HEK293 (cell line): ENCODE measurements at regions not wholly inside any gene's neighbourhood (a gene's known extent, or its start where the extent isn't known, plus 50 kb on each side); places are given as distances from the start of the nearest gene placed in this dataset.

Experiments
- CTCF ChIA-PET: fragments of 350-600 bp; formaldehyde crosslinking; extraction: SDS; loops from one replicate; lab custom pipeline; 2021; ENCODE audit warnings: antibody characterized with exemption; lab: Yijun Ruan, JAX
- POLR2A ChIA-PET: fragments of 300-600 bp; formaldehyde crosslinking; extraction: SDS; loops from one replicate; lab custom pipeline; 2020; ENCODE audit warnings: antibody characterized with exemption, inconsistent platforms; lab: Yijun Ruan, JAX
- H3K27ac ChIP-seq: fragments of 200-500 bp; sonication (Bioruptor generic); 2 replicates; pipeline ENCODE4 v1.5.1; 2014; ENCODE audit warnings: low read depth, low read length, control low read depth, inconsistent platforms; ENCODE audit errors: extremely low read depth
- H3K36me3 ChIP-seq, 2 experiments: fragments of 200-500 bp in 1 of 2; sonication (Bioruptor generic) in 1 of 2; 1 replicate in 1 of 2; 2 replicates in 1 of 2; pipeline ENCODE4 v1.5.1; 2014 to 2017; ENCODE audit warnings: inconsistent platforms in 2 of 2, low read length in 2 of 2; ENCODE audit not compliant: control insufficient read depth in 2 of 2, insufficient read depth in 1 of 2
- H3K4me1 ChIP-seq: fragments of 200-500 bp; sonication (Bioruptor generic); 2 replicates; pipeline ENCODE4 v1.5.1; 2014; ENCODE audit warnings: mild to moderate bottlenecking, low read length, inconsistent platforms; ENCODE audit not compliant: control insufficient read depth, insufficient read depth
- H3K4me3 ChIP-seq: 2 replicates; pipeline ENCODE4 v1.5.1; 2011; ENCODE audit warnings: low read depth, mild to moderate bottlenecking, control low read depth, low read length, moderate library complexity
- H3K9me3 ChIP-seq: fragments of 200-500 bp; sonication (Bioruptor generic); 2 replicates; pipeline ENCODE4 v1.5.1; 2014; ENCODE audit warnings: low read depth, low read length, inconsistent platforms; ENCODE audit not compliant: control insufficient read depth, insufficient read depth
- GFI1B ChIP-seq: fragments of 450-650 bp; formaldehyde crosslinking; IDR thresholded peaks from 2 replicates; pipeline ENCODE4 v1.5.1; 2016; ENCODE audit warnings: missing biosample characterization, missing genetic modification characterization
- GLIS1 ChIP-seq: fragments of 450-650 bp; formaldehyde crosslinking; IDR thresholded peaks from 2 replicates; pipeline ENCODE4 v1.5.1; 2016; ENCODE audit warnings: missing biosample characterization, missing genetic modification characterization
- HOXA7 ChIP-seq: sonication (generic); formaldehyde crosslinking; IDR thresholded peaks from 2 replicates; pipeline ENCODE4 v1.8.1; 2022; ENCODE audit warnings: missing genetic modification reagents, borderline replicate concordance
- IKZF3 ChIP-seq: fragments of 450-650 bp; IDR thresholded peaks from 2 replicates; pipeline ENCODE4 v1.5.0; 2018; ENCODE audit warnings: missing biosample characterization, mild to moderate bottlenecking, missing genetic modification characterization, moderate library complexity
- OSR2 ChIP-seq: fragments of 450-650 bp; formaldehyde crosslinking; IDR thresholded peaks from 2 replicates; pipeline ENCODE4 v1.5.1; 2016; ENCODE audit warnings: missing biosample characterization, missing genetic modification characterization
- PRDM6 ChIP-seq: fragments of 450-650 bp; formaldehyde crosslinking; IDR thresholded peaks from 2 replicates; pipeline ENCODE4 v1.5.1; 2017; ENCODE audit warnings: missing biosample characterization, missing genetic modification characterization
- RBAK ChIP-seq: fragments of 450-650 bp; formaldehyde crosslinking; IDR thresholded peaks from 2 replicates; pipeline ENCODE4 v1.5.1; 2016; ENCODE audit warnings: missing biosample characterization, missing genetic modification characterization
- YY2 ChIP-seq: fragments of 450-650 bp; formaldehyde crosslinking; IDR thresholded peaks from 2 replicates; pipeline ENCODE4 v1.5.1; 2016; ENCODE audit warnings: missing biosample characterization, missing genetic modification characterization
- ZIC2 ChIP-seq: fragments of 450-650 bp; formaldehyde crosslinking; IDR thresholded peaks from 2 replicates; pipeline ENCODE4 v1.5.1; 2016; ENCODE audit warnings: missing biosample characterization, missing genetic modification characterization
- ZNF132 ChIP-seq: fragments of 450-650 bp; formaldehyde crosslinking; IDR thresholded peaks from 2 replicates; pipeline ENCODE4 v1.5.1; 2017; ENCODE audit warnings: missing biosample characterization, missing genetic modification characterization, borderline replicate concordance
- ZNF140 ChIP-seq: fragments of 450-650 bp; formaldehyde crosslinking; IDR thresholded peaks from 2 replicates; pipeline ENCODE4 v1.5.1; 2016; ENCODE audit warnings: missing biosample characterization, missing genetic modification characterization
- ZNF211 ChIP-seq: fragments of 450-650 bp; formaldehyde crosslinking; IDR thresholded peaks from 2 replicates; pipeline ENCODE4 v1.5.1; 2016; ENCODE audit warnings: low read depth, missing biosample characterization, missing genetic modification characterization
- ZNF248 ChIP-seq: fragments of 450-650 bp; formaldehyde crosslinking; IDR thresholded peaks from 2 replicates; pipeline ENCODE4 v1.5.1; 2017; ENCODE audit warnings: missing biosample characterization, missing genetic modification characterization
- ZNF398 ChIP-seq: fragments of 450-650 bp; formaldehyde crosslinking; IDR thresholded peaks from 2 replicates; pipeline ENCODE4 v1.5.1; 2017; ENCODE audit warnings: missing biosample characterization, missing genetic modification characterization
- ZNF423 ChIP-seq: fragments of 450-650 bp; formaldehyde crosslinking; IDR thresholded peaks from 2 replicates; pipeline ENCODE4 v1.5.1; 2016; ENCODE audit warnings: missing biosample characterization, missing genetic modification characterization
- ZNF449 ChIP-seq: fragments of 450-650 bp; formaldehyde crosslinking; IDR thresholded peaks from 2 replicates; pipeline ENCODE4 v1.5.1; 2017; ENCODE audit warnings: missing biosample characterization, mild to moderate bottlenecking, missing genetic modification characterization, moderate library complexity
- ZNF514 ChIP-seq: fragments of 450-650 bp; formaldehyde crosslinking; IDR thresholded peaks from 2 replicates; pipeline ENCODE4 v1.5.1; 2016; ENCODE audit warnings: missing biosample characterization, missing genetic modification characterization
- ZNF530 ChIP-seq: fragments of 450-650 bp; formaldehyde crosslinking; IDR thresholded peaks from 2 replicates; pipeline ENCODE4 v1.5.1; 2016; ENCODE audit warnings: low read depth, missing biosample characterization, missing genetic modification characterization
- ZNF621 ChIP-seq: fragments of 450-650 bp; formaldehyde crosslinking; IDR thresholded peaks from 2 replicates; pipeline ENCODE4 v1.5.1; 2017; ENCODE audit warnings: missing biosample characterization, missing genetic modification characterization
- ZNF707 ChIP-seq: fragments of 450-650 bp; formaldehyde crosslinking; IDR thresholded peaks from 2 replicates; pipeline ENCODE4 v1.5.1; 2016; ENCODE audit warnings: missing biosample characterization, missing genetic modification characterization
- ZNF76 ChIP-seq: fragments of 450-650 bp; formaldehyde crosslinking; IDR thresholded peaks from 2 replicates; pipeline ENCODE4; 2016; ENCODE audit warnings: low read depth, missing biosample characterization, missing genetic modification characterization, borderline replicate concordance
- ZSCAN18 ChIP-seq: fragments of 450-650 bp; formaldehyde crosslinking; IDR thresholded peaks from 2 replicates; pipeline ENCODE4 v1.5.1; 2016; ENCODE audit warnings: missing biosample characterization, missing genetic modification characterization
- TF ChIP-seq, protein P1 (sequence below): fragments of 450-650 bp; formaldehyde crosslinking; IDR thresholded peaks from 2 replicates; pipeline ENCODE4 v1.5.1; 2016; ENCODE audit warnings: missing biosample characterization, missing genetic modification characterization, low read depth
- TF ChIP-seq, protein P2 (sequence below): fragments of 450-650 bp; formaldehyde crosslinking; IDR thresholded peaks from 2 replicates; pipeline ENCODE4 v1.5.1; 2016; ENCODE audit warnings: missing biosample characterization, missing genetic modification characterization, borderline replicate concordance

DNA sequence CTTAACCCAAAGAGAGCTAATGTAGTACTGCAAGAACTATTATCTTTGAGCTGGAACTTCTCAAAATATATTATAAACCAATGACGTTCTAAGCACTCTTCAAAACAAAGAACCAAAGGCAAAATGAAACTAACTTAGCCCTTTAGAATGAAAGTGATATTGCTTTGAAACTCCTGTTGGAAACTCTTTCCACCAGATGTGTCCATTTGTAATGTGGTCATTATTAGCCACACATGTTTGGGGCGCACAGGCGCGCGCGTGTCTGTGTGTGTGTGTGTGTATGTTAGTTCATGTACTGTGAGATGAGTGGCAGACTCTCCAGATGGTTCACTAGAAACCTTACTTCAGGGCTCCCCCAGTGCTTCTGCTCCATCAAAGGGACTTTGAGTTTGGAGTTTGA, 323.4 kb downstream of the BCL11A start:
- Histone ChIP-seq H3K36me3 (no peaks in the 10 kb centered on the region), H3K27ac (no peak overlapping the region)
- no peak for TF ChIP-seq HOXA7 (CRISPR knock-in tag)
- TF ChIP-seq ZNF248 (tag by site-specific recombination), result no peak
- no peak for TF ChIP-seq GFI1B (tag by site-specific recombination)
- no peak for TF ChIP-seq ZSCAN18
- no peak for TF ChIP-seq ZNF76 (tag by site-specific recombination)
- no peak for TF ChIP-seq ZNF707
- no peak for TF ChIP-seq RBAK
- TF ChIP-seq ZNF140 (tag by site-specific recombination), result no peak
- TF ChIP-seq ZNF398 (tag by site-specific recombination), result no peak
- no peak for TF ChIP-seq ZNF211 (tag by site-specific recombination)
- TF ChIP-seq ZNF423 (tag by site-specific recombination), result no peak
- TF ChIP-seq ZNF530 (tag by site-specific recombination), result no peak
- no peak for TF ChIP-seq IKZF3 (tag by site-specific recombination)
- no peak for TF ChIP-seq ZNF621 (tag by site-specific recombination)
- TF ChIP-seq YY2 (tag by site-specific recombination), result no peak
- TF ChIP-seq, all 188 proteins: peak for 0
- no peak overlapping the region for H3K4me3 ChIP-seq
- ChIA-PET POLR2A (no interaction called here), CTCF (no interaction called here)
- no peaks in the 10 kb centered on the region for H3K4me1 ChIP-seq
- peaks cover 2% of the 10 kb centered on the region for H3K9me3 ChIP-seq

DNA sequence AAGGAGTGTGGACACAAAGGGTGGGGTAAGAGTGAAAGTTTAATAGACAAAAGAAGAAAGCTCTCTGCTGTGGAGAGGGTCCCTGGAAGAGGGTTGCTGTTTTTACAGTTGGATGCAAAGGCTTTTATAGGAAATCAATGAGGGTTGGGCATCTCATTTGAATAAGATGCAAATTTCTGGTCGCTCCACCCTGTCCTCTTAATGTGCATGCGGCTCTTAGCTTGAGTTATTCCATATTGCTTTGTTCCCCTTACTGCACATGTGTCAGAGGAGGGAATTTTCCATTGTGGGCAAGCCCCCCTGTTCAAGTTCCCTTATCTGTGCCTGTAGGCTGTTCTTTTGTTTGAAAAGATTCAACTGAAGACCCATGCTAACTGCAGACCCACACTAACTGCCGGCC, 326.5 kb downstream of the BCL11A start:
- H3K4me3 ChIP-seq, result no peak overlapping the region
- POLR2A ChIA-PET, result no interaction called here
- no peaks in the 10 kb centered on the region for H3K36me3 ChIP-seq
- CTCF ChIA-PET, result interaction anchor here (0.6 kb wide), 1 partner anchor 38 kb away, joined by 4 read pairs; no protein-coding TSS in a partner anchor
- no peaks in the 10 kb centered on the region for H3K4me1 ChIP-seq
- H3K27ac ChIP-seq, result no peak overlapping the region
- peaks cover under 1% of the 10 kb centered on the region for H3K9me3 ChIP-seq
- TF ChIP-seq, protein P1, sequence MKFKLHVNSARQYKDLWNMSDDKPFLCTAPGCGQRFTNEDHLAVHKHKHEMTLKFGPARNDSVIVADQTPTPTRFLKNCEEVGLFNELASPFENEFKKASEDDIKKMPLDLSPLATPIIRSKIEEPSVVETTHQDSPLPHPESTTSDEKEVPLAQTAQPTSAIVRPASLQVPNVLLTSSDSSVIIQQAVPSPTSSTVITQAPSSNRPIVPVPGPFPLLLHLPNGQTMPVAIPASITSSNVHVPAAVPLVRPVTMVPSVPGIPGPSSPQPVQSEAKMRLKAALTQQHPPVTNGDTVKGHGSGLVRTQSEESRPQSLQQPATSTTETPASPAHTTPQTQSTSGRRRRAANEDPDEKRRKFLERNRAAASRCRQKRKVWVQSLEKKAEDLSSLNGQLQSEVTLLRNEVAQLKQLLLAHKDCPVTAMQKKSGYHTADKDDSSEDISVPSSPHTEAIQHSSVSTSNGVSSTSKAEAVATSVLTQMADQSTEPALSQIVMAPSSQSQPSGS (tag by site-specific recombination), result no peak
- TF ChIP-seq ZNF514 (no peak), GLIS1 (tag by site-specific recombination) (no peak), ZNF449 (tag by site-specific recombination) (no peak), ZNF132 (tag by site-specific recombination) (no peak), ZIC2 (tag by site-specific recombination) (no peak), ZNF707 (no peak), PRDM6 (tag by site-specific recombination) (no peak), OSR2 (tag by site-specific recombination) (no peak)
- TF ChIP-seq, protein P2, sequence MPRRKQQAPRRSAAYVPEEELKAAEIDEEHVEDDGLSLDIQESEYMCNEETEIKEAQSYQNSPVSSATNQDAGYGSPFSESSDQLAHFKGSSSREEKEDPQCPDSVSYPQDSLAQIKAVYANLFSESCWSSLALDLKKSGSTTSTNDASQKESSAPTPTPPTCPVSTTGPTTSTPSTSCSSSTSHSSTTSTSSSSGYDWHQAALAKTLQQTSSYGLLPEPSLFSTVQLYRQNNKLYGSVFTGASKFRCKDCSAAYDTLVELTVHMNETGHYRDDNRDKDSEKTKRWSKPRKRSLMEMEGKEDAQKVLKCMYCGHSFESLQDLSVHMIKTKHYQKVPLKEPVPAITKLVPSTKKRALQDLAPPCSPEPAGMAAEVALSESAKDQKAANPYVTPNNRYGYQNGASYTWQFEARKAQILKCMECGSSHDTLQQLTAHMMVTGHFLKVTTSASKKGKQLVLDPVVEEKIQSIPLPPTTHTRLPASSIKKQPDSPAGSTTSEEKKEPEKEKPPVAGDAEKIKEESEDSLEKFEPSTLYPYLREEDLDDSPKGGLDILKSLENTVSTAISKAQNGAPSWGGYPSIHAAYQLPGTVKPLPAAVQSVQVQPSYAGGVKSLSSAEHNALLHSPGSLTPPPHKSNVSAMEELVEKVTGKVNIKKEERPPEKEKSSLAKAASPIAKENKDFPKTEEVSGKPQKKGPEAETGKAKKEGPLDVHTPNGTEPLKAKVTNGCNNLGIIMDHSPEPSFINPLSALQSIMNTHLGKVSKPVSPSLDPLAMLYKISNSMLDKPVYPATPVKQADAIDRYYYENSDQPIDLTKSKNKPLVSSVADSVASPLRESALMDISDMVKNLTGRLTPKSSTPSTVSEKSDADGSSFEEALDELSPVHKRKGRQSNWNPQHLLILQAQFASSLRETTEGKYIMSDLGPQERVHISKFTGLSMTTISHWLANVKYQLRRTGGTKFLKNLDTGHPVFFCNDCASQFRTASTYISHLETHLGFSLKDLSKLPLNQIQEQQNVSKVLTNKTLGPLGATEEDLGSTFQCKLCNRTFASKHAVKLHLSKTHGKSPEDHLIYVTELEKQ (tag by site-specific recombination), result no peak
